ENCODE measurements at regions not wholly inside any gene's neighbourhood (a gene's known extent, or its start where the extent isn't known, plus 50 kb on each side); places are given as distances from the start of the nearest gene placed in this dataset.

DNA sequence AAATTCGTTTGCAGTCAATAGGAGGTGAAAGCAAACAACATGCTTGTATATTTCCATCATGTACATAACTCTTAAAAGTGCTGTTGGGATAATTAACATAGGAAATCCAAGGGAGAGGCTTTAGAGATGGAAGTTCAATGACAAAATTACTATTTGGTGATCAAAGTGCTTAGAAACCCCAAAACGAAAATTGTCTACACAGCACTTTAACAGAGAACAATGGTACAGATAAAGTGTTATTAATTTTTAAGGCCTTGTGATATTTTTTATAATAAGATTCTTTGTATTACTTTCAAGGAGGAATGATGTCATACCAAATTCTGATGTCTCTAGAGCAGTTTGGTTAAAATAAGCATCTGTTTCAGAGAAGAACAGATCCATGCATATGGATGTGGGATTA lies 406.3 kb downstream of the EPHA7 start:
- TF ChIP-seq GATA2 (IDR thresholded peaks at IDR 0.05; ENCODE audit: low read depth, low read length) (no peak), GATA3 (IDR thresholded peaks at IDR 0.05; ENCODE audit: low read depth, low read length) (no peak)
